Activated CD4-positive, alpha-beta T cell treated with anti-CD3 and anti-CD28 coated beads, Interleukin-2, Interleukin-4, amounts not matched to agents 100 ng/mL and 50 ng/mL, durations not matched to agents 16 hours and 8 hours (primary cell): ENCODE measurements at regions not wholly inside any gene's neighbourhood (a gene's known extent, or its start where the extent isn't known, plus 50 kb on each side); places are given as distances from the start of the nearest gene placed in this dataset.
"Not testable (repeated sequence)": the region's sequence is repeated elsewhere in the genome, so short reads cannot be mapped to it uniquely, and the experiment has no call there.

ENCODE experiments used
- DNase-seq: peaks from one replicate; pipeline ENCODE4 v3.0.0-alpha.2; 2020; ENCODE audit warnings: low spot score

DNA sequence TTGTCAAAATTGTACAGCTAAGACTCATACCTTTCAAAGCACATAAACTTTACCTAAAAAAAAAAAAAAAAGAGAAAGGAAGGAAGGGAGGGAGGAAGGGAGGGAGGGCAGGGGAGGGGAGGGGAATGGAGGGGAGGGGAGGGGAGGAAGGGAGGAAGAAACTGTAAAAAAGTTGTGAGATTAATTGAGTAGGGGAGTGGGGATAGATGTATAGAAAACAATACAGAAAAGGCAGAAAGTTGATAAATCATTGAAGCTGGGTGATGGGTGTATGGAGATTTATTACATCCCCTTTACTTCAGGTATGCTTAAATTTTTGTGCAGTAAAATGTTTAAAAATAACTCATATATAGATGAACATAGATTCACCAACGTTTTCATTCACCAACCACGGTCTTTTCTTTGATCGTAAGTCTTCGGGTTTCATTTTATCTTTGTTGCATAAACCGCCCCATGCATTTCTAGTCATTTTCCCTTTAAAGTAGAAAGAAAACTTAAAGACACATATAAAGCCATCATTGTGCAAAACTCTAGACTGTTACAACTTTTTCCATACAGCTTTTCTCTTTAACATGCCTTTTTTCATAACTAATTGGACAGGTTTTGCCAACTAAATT is 191.2 kb upstream of the KRR1 start:
- no peak for DNase-seq

DNA sequence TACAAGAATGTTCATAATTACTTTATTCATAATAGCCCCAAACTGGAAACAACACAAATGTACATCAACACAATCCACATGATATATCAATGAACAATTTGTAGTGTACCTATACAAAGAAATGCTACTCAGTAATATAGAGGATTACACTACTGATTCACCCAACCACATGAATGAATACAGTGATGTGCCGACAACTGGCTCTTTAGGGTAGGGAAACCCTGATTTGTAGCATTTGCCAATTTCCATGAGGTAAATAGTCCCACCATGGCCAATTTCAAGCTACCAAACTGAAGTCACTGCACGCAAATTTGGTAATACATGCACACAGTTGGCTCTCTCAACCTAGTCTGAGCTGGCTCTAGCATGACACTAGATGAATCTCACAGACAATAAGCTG is 190.4 kb upstream of the KRR1 start:
- no peak for DNase-seq

DNA sequence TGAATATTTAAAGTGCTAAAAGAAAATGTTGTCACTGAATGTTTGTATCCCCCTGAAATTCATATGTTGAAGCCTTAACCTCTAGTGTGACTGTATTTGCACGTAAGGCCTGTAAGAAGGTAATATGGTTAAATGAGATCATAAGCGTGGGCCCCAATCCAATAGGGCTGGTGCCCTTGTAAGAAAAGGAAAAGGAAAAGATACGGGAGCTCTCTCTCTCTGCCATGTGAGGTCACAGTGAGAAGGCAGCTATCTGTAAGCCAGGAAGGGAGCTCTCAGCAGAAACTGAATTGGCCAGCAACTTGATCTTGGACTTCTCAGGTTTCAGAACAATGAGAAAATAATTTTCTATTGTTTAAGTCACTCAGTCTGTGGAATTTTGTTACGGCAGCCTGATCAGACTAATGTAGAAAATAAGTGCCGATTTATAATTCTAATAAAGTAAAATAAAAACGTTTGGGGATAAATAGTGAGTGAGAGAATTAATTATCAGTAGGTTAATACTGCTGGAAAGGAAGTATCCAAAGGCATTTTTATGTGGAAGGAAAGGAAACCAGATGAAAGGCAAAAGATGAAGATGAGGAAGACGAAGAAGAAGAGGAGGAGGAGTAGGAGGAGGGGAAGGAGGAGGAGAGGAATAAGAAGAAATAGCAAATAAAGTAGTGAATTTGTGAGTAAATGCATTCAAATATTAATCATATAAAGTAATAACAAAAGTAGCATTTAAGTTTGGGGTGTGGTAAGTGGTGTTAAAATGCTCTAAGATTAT is 188.5 kb upstream of the KRR1 start:
- no peak for DNase-seq

DNA sequence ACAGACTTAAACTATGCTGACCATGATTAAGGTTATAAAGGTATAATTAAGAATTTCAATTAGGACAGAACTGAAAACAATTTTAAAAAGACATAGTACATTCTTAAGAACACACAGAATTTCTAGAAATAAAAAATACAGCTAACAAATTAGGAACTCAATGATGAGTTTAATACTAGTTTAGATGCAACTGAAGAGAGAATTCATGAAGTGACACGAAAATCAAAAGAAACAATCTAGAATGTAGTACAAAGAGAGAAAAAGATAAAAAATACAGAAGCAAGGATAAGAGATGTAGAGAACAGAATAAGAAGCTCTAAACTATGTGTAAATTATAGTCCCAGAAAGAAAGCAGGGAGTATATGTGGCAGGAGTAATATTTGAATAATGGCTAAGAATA is 187.8 kb upstream of the KRR1 start:
- DNase-seq: no peak

DNA sequence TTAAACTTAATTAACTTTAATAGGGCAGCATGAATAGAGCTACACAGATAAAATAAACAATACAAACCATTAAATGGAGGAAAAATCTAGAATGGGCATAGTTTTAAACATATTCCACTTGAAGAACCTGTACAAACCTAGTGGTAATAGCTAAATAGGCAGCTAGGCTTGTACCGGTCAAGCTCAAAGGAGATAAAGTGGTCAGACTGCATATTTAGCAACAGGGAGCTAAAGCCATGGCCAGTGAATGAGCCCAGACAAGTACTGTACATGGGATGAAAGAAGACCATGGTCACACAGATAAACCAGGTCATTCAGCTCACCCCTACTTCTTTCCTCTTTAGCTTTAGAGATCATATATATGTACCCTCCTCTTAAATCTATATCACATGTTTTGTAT is 186.6 kb upstream of the KRR1 start:
- no peak for DNase-seq

DNA sequence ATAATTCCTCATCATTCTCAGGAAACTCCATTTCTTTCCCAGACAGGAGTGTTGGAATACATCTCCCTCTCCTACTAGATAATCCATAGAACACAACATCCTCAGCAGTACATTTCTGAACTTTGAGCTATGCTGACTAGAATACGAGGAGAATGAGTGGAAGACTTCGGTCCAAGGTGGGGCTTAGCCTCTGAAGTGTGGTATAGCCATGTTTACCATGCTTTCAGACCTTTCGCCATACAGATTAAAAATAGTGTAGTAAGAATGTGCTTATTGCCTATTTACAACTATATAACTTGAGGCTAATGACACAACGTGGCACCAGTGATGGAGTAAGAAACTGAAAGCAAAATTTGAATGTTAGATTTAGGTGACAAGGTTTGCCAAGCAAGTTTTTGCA is 184.5 kb upstream of the KRR1 start:
- no peak for DNase-seq

DNA sequence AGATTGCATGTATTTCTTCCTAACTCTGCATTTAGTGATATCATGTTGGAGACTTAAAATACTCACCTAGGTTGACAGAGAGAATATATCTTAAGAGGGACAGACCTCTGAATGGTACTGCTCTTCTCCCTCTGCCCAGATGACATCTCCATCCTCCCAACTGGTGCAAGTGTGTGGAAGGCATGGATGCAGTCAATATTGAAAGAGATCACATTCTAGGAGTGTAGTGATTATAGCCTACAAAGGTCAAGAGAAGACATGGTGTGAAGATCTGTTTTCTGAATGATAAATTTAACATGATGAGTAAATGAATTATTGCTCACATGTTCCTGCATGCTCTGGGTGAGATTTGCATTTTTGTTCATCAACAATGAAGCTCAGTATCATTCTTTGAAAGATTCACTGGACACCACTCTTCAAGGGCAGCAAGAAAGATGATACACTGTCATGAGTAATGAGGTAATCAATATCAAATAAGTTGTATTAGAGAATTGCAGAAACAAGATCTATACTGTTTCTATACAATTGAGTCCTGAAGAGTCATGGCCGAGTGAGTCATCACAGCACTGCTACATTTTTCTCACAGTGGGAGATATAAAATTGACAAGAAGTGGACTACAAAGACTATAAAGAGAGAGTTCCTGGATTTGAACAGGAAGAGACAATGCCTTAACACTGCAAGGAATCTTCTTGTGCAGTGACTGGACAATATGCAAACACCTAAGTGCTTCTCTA is 183.3 kb upstream of the KRR1 start:
- no peak for DNase-seq

DNA sequence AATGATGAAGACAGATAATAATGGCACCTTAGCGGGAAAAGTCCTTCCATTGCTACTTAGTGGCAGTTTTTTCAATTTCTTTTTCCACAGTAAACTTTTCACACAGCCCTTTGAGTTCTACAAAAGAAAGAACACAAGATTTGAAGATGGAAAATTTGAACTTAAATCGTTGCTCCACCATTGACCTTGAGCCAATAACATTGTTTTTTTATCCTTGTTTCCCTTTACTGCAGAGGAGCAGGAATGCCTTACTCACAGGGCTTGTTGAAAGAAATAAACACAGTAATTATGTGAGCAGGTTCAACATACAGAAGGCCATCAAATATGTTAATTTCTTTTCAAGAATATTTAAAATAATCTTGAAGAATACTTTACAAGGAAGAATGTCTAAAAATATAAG is 181.5 kb upstream of the KRR1 start:
- no peak for DNase-seq

DNA sequence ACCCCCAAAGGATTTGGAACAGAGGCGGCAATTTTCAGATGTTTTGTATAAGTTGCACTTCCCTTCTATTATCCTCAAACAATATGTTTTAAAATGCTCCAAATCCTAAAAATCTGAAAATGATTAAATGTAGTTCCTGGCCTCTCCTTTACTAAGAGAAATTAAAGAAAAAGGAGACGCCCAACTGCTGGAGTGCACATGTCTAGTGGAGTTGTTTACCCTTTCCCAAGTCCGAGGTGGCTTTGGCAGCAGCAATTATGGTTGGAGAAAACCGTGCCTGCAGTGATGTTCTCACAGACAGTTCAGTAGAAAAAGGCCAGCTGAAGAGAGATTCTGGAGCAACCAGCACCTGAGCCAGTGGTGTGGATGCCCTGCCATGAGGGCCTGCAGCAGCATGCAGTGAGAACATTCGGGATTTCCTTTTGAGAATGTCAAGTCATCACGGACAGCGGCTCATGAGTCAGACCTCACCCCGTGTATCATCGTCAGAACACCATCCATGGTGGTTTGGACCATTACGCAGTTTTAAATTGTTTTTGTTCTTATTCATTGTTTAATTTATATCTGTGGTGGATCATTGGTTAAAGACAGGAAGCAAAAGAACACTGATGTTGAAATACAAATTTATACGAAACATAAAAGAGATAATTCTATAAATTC is 179.0 kb upstream of the KRR1 start:
- DNase-seq: no peak

DNA sequence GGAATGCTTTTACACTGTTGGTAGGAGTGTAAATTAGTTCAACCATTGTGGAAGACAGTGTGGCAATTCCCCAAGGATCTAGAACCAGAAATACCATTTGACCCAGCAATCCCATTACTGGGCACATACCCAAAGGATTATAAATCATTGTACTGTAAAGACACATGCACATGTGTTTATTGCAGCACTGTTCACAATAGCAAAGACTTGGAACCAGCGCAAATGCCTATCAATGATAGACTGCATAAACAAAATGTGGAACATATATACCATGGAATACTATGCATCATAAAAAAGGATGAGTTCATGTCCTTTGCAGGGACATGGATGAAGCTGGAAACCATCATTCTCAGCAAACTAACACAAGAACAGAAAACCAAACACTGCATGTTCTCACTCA is 174.8 kb upstream of the KRR1 start:
- not testable (repeated sequence) for DNase-seq

DNA sequence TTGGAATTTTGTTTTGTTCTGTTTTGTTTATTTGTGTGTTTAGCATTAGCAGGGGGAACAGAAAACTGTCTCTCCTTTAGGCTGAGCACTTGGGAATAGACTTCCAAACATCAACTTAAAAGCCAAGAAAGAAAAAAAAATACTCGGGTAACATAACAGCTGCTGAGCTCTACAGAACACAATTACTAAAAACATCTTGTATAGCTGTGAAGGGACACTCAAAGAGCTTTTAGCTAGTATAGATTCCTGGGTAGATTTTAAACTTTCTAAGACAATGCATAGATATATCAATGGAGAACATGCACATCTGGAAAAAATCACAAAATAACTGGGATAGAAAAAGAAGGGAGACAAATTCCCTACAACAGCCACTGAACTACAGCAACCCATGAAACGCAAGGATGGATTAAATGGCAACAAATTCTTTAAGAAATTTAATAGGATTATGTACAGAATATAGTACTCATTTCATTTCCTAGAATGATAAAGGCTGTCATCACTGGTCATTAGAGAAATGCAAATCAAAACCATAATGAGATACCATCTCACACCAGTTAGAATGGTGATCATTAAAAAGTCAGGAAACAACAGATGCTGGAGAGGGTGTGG is 174.3 kb upstream of the KRR1 start:
- DNase-seq: no peak

DNA sequence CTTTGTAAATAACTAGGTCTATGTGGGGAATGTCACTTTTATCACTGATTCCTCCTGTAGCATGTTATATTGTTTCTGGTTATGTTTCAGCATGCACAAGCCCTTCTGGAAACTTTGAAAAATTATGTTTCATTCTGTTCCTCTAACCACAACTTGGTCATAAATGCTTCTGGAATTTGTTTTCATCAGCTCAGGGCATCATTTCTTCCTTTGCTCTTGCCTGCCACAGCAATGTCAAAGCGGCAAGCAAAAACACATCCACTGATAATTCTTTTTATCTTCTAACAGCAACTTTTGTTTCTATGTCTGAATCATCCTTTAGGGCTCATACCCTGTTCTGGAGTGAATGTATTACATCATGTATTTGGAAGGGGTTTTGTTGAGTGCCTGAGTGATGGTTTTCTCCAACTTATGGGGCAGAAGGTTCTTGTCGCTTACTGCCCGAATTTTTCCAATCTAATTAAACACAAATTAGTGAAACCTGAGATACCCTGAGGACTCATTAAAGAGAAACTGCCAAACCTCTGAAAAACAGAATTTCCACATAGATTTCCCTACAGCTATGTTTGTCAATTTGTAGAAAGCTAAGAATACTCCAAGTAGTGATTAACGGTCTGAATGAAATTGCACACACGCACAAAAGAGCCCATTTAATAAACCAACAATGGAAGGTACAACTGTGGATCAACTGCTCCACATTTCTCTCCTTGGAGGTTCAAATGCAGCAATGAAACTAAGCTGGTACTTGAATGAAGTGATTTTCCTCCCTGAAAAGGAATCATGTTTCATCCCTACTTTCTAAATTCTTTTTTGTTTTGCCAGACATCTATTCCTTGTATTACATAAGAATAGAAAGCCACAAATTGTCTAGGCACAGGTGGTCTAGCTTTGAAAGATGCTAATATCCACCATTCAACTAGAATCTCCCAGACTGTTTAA is 173.5 kb upstream of the KRR1 start:
- DNase-seq: peak; percentile 5

DNA sequence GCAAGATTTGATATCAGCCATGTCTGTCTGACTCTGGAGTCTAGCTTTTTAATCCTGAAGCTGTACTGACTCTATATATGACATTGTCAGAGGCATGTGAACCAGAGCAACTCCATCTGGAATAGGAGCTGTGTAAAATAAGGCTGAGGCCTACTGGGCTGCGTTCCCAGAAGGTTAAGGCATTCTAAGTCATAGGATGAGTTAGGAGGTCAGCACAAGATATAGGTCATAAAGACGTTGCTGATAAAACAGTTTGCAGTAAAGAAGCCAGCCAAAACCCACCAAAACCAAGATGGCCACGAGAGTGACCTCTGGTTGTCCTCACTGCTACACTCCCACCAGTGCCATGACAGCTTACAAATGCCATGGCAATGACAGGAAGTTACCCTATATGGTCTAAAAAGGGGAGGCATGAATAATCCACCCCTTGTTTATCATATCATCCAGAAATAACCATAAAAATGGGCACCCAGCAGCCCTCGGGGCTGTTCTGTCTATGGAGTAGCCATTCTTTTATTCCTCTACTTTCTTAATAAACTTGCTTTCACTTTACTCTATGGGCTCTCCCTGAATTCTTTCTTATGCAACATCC is 172.7 kb upstream of the KRR1 start:
- not testable (repeated sequence) for DNase-seq

DNA sequence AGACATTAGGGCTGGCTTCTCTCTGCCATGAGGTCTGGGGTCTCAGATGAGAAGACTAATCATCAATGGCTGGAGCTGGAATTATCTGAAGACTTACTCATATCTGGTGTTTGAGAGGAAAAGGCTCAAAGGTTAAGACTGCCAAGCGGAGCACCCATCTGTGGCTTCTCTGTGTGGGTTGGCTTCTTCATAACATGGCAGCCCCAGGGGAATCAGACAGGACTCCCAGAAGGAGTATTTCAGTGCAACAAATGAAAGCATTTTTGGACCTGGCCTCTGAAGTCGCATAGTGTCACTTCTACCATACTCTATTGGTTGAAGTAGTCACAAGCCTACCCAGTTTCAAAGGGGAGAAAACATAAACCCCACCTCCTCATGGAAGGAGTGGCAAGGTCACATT is 171.8 kb upstream of the KRR1 start:
- DNase-seq: no peak

DNA sequence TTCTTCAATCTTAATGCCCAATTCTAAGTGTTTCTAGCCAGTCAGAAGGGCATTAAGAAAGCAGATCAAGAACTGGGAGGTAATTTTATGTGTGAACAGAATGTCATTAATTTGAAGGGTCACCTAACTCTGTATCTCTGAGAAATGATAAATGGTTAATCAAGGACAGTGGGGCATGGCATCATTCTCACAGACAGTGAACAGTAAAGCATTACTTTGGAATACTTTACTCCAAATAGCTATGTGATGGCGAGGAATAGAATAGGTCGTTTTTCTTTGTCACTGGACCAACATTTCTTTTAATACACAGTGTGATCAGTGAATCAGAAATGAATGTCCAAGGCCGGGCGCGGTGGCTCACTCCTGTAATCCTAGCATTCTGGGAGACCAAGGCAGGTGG is 166.1 kb upstream of the KRR1 start:
- DNase-seq: no peak

DNA sequence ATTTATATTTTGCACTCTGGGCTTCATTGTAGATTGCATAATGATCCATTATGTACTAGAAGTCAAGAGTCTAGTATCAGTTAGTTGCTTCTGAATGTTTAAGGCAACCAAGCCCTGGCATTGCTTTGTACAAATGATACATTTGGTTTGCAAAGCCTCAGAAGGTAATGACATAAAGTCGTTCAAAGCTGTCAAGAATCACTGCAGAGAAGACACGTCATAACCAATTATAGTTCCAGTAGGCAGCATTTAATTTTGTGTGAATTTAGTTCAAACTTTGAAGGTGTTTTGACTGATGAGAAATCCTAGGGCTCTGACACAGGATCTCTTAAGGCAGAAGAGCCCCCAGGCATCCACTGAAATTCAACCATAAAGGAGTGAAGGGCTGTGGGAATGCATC is 163.0 kb upstream of the KRR1 start:
- DNase-seq: no peak

DNA sequence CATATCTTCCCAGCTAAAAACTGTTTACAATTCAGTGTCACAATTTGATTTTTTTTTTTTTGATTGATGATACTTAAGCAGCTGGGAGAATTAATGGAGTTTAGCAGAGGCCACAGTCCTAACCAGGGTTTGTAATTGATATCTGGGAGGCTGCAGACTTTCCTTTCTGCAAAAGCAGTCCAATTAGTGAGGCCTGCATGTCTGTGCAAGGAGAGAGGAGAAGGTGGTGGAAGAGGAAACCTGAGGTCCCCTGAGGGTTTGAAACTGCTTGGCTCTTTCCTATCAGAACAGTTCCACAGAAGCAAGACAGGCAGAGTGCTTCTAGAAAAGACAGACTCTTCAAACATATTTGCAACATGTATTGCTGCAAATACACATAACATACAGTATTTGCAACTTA is 160.8 kb upstream of the KRR1 start:
- no peak for DNase-seq

DNA sequence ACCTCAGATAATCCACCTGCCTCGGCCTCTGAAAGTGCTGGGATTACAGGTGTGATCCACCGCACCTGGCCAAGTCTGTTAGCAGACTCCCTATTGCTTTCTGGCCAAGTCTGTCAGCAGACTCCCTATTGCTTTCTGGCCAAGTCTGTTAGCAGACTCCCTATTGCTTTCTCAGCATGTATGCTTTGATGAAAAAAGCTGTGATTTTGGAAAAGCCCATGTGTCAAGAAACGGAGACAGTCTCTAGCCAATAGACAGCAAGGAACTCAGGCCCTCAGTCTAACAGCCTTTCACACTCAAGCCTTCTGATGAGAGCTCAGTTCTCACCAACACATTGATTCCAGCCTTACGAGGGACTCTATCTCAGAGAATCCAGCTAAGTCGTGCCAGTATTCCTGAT is 158.8 kb upstream of the KRR1 start:
- DNase-seq: no peak

DNA sequence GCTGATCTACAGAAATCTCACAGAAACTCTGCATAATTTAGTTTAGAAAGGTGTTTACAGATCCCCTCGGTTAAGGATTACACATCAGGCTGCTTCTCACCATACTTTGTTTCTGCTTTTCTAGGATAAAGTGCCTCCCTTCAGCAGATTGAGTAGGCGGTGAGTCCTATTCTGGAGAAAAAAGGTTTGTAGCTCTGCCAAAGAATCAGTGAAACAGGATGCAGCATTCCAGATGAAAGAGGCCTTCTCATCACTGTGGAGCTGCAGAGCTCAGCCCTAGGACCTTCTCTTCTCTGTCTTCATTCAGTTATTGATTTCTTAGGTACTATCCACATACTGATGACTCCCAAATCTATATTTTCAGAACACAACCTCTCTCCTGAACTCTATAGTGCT is 155.5 kb upstream of the KRR1 start:
- DNase-seq: no peak

DNA sequence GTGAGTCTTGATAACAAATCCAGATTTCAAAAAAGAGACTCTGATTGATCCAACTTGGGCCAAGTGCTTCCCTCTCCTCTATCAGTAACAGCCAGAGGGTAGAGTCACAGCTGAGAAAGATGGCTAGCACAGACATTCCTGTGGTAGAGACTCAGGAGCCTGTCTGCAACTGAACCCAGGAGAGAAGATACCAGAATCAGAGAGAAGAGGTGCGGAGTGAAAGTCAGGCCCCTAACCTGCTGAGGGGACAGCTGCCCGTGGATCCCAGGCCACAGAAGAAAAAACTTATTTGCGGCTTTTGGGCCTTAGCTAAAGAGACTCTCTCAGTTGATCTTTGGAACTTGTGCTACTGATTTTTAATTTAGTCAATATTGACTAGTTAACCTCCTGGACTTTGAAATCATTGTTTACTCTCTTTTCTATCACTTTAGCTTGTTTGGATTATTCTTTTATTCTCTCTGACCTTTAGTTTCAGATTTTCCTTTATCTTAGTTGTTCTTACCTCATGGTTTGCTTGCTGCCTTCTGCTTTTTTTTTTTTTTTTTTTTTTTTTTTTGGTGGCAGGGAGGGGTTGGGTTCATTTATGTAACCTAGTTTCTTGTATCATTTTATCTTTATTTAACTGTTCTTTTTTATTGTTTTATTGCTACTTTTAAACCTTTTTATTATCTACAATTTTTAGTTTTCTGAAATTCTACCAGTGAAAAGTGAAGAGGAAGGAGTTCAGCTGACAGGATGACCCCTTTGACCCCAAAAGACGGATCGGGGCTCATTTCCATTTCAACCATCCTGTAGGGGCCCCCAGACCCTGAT is 154.9 kb upstream of the KRR1 start:
- DNase-seq: no peak
